GM12891 (cell line): ENCODE measurements at regions not wholly inside any gene's neighbourhood (a gene's known extent, or its start where the extent isn't known, plus 50 kb on each side); places are given as distances from the start of the nearest gene placed in this dataset.

Experiments
- POLR2A ChIP-seq: IDR thresholded peaks from 2 replicates; pipeline ENCODE4 v1.6.1; 2011; ENCODE audit warnings: low read depth, low read length, control low read depth
- POLR2AphosphoS5 ChIP-seq: IDR thresholded peaks from 2 replicates; pipeline ENCODE4 v1.6.1; 2011; ENCODE audit warnings: low read depth, low read length, control low read depth

- no peak for TF ChIP-seq POLR2AphosphoS5
- TF ChIP-seq POLR2A, result no peak
These were observed 2090.4 kb upstream of the TENM3 start for GRCh38 chr4:180152831-180153230.
